Pons (tissue), 1 donor: ENCODE measurements at regions not wholly inside any gene's neighbourhood (a gene's known extent, or its start where the extent isn't known, plus 50 kb on each side); places are given as distances from the start of the nearest gene placed in this dataset.
A peak's percentile ranks its signal among the peaks of the same experiment; 100 is the strongest.
"Not testable (repeated sequence)": the region's sequence is repeated elsewhere in the genome, so short reads cannot be mapped to it uniquely, and the experiment has no call there.

ENCODE experiments used
- DNase-seq: peaks from one replicate; pipeline ENCODE4 v3.0.0-alpha.2; 2016; ENCODE audit warnings: low spot score

GRCh38 chr1:29591601-29592260 is 355.4 kb downstream of the PTPRU start:
- DNase-seq, result no peak

- DNase-seq, result no peak
These were observed 354.6 kb downstream of the PTPRU start for GRCh38 chr1:29590583-29591565.

GRCh38 chr1:29589716-29590115 is 353.4 kb downstream of the PTPRU start:
- DNase-seq, result not testable (repeated sequence)

DNA sequence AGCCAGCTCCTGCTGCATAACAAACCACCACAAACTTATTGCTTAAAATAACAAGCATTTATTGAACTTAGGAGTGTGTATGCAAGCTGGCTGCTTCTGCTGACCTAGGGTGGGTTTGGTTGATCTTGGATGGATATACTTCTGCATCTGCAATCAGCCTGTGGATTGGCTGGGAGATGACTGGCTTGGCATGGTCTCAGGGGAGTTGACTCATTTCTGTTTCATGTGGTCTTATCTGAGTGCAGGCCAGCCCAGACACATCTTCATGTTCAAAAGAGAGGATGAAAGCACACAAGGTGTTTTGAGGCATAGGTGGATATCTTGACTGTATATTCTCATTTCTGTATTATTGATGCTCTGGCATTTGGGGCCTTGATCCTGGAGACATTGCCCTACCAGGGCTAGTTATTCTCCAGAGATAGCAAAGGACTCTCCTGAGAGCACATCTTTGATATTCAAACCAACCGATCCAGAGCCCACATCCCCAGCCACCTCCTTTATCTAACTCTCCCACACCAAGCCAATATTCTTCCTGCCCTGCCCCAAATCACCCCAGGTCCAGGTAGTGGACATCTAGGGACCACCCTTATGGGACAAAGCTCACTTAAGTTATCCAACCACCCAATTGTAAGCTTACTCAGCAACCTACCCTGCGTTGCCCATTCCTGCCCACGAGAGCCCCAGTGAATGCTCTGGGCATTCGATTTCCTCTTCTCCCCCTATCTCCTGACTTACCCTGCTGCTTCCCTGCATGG is 350.8 kb downstream of the PTPRU start:
- no peak for DNase-seq

- no peak for DNase-seq
These were observed 349.9 kb downstream of the PTPRU start for GRCh38 chr1:29586215-29586614.

DNA sequence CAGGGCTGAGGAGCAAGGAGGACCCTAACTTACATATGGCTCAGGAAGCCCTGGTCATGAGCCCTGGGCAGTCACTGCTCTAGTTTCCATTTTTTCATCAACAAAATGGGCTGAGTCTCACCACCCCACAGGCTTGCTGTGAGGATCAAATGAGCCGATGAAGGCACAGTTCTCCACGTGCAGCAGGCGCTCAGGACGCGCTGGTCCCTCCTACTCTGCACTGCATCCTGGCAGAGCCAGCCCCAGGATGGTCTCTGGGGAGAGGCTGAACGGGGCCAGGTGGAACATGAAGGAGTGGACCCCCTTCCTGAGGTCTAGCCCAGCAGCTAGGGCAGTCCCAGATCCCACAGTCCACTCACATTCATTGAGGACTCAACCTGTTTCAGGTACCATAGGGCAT is 349.3 kb downstream of the PTPRU start:
- no peak for DNase-seq

DNA sequence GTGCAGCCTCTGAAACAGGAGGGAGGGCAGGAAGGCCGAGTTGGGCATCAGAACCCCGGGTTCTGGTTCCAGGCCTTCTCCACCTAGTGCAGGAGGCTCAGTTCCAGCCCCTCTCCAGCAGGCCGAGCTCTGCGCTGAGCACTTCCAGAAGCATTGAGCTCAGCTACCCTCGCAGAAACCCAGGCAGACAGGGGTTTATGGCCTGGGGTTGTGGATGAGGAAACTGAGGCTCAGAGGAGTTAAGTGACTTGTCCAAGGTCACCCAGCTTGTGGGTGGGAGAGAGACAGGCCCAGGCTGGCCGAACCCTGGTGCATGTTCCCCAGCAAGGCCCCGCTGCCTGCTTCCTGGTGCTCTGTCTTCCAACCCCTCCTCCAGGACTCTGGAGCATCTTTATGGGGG is 348.9 kb downstream of the PTPRU start:
- no peak for DNase-seq

DNA sequence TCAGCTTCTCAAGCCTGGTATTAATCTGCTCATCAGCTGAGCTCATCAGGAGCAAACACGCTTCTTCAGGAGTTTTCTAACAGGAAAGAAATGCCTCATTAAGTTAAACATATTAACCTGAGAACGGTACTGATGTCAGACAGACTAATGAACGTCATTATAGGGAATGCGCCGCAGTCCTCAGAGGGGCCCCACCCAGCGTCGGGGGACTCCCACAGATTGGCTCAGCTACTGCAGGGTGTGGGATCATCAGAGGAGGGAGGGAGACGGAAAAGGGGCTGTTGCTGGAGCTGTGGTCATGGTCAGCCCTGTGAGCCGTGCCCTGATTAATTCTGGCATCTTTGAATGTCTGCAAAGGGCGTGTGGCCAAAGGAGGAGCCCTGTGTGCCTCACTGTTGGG is 348.5 kb downstream of the PTPRU start:
- DNase-seq, result no peak

GRCh38 chr1:29584362-29584761 is 348.0 kb downstream of the PTPRU start:
- DNase-seq, result no peak

- no peak for DNase-seq
These were observed 347.4 kb downstream of the PTPRU start for GRCh38 chr1:29583727-29584126.

GRCh38 chr1:29581256-29581655 is 344.9 kb downstream of the PTPRU start:
- no peak for DNase-seq

DNA sequence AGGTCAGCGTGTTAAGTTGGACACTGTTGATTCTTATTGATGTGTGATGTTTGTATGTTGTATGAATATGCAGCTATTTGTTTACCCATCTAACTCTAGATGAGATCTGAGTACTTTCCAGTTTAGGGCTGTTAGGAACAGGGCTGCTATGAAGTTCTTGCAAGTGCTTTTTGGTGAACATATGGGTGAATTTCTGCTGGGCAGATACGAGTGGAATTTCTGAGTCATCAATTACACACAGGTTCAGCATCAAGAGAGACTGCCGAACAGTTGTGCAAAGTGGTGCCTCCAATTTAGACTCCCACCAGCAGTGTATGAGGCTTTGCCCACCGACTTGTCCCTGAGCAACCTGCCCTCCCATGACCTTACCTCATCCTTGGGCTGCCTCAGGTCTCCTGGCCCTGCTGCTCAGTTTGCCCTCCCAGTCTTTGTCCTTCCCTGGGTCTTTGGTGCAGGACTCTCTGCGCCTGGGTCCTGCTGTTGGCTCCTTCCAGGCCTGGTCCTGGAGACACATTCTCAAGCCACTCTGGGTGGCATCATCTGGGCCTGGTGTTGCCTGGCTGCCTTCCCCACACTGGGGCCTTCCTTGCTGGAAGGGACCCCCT is 343.6 kb downstream of the PTPRU start:
- peak; percentile 11 for DNase-seq

DNA sequence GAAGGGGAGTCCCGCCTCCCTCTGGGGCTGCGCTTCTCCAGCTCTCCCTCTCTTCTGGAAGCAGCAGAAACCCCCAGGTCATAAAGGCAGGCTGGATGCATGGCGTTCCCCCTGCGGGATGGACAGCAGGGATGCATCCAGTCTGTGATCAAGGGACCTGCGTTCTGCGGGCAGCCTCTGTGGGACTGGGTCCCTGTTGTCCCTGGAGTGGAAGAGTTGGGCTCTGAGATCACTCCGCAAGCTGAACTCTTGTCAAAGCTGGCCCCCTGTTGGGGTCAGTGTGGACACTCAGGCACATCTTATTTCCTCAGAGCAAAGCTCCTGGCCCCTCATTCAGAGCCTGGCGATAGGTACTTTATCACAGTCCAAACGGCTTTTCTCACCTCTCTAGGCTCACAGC is 341.2 kb downstream of the PTPRU start:
- no peak for DNase-seq

DNA sequence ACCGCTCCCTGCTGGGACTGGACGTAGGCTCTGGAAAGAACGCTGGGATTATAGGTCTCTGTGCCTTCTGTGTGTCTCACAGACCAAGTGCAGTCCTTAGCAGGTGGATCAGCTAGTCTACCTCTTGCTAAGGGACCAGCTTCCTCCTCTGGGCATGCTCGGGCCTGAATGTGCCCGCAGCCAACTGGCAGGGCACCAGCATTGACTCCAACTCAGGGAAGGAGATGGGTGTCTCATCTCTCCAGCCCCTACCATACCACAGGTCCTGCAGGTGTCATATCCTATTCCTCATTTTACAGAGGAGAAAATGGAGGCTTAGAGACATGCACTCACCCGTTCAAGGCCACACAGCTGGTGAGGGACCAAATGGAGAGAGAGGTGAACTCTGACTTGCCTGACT is 340.2 kb downstream of the PTPRU start:
- DNase-seq, result no peak

GRCh38 chr1:29575826-29576225 is 339.5 kb downstream of the PTPRU start:
- peak; percentile 1 for DNase-seq

DNA sequence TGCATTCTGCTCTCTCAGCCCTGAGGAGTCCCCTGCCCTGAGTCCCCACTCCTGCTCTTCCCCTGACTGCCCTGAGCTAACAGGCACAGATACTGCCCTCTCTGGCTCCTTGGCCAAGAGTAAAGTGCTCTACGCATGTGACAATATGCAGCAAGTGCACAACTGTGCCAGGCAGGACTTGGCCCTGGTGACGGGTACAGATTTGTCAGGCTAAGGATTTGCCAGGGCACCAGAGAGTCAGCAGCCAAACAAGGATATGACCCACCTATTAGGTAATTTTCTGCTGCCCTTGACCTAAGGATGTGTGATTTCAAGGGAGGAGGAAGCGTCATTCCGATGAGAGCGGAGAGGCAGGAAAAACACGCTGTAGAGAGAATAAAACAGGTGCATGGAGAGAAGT is 339.0 kb downstream of the PTPRU start:
- no peak for DNase-seq

GRCh38 chr1:29574871-29575270 is 338.5 kb downstream of the PTPRU start:
- DNase-seq, result no peak

GRCh38 chr1:29569971-29570634 is 333.8 kb downstream of the PTPRU start:
- no peak for DNase-seq

DNA sequence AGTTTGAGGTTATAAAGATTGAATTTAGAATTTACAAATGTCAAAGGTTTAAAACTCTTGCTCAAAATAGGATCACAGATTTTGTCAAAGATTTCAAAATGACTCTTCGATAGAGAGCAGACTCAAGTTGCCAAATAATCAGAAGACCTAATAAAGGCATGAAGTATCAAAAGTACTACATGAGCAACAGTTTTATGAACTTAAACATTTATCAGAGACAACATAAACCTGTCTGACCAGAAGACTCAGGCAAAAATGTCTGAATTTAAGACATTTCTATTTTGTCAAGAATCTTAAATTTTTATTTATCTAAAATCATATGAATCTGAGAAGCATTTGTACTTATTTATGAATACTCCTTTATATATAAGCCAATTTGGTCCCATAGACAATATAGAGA is 330.9 kb downstream of the PTPRU start:
- no peak for DNase-seq

DNA sequence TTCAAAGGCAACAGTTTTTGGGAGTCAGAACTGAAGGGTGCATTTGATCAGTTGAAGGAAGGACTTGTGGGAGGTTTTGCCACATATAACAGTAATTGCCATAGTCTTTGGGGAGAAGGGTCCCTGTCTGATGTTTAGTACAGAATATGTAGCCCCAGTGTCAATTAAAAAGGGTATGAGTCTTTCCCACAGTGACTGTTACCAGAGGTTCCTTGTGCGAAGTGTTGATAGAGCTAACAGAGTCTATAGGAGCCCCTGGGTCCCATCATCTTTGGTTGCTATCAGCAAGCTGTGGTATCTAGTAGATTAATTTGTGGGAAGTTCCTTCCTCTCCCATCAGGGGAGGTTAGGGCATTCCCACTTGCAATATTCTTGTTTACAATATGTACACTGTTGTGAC is 329.2 kb downstream of the PTPRU start:
- DNase-seq, result no peak

GRCh38 chr1:29563571-29563970 is 327.2 kb downstream of the PTPRU start:
- DNase-seq, result no peak

DNA sequence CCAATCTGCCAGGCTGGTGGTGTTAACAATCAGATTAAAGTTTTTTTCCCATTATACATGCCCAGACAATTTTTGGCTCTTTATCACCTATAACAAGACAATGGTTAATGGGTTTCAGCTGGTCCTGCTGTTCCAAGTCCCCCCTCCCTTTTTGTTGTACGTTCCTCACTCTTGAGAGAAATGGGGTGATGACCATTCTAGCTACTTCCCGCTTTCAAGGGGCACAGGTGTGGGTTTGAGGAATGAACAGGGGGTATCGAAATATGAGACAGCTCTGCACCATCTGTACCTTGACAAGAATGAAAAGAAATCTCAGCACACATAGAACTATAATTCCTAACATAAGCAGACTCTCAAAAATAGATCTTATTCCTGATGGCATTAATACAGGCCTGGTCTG is 326.8 kb downstream of the PTPRU start:
- DNase-seq, result no peak
